ENCODE measurements at regions not wholly inside any gene's neighbourhood (a gene's known extent, or its start where the extent isn't known, plus 50 kb on each side); places are given as distances from the start of the nearest gene placed in this dataset.

DNA sequence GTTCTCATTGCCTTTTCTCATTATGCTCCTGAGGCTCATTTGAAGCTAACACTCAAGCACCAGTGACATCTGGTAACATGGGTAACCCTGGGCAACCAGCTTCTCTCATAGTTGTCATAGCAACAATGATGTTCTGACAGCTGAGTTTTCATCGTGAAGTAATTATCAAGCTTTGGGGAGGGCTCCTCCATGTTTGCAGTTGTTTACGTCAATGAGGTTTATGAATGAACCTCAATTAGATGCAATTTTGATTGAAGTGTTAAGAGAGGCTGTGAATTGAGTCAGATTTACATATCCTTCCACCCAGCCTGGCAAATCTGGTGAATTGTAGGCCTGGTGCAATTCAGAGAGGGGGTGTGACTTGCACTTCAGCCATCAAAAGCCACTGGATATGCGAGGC is 119.3 kb upstream of the CHD2 start:
- Histone ChIP-seq H3K9me3 (ENCODE audit: control insufficient read depth, insufficient read depth, low read length) (peaks cover 7% of the 10 kb centered on the region), H2BK5ac (ENCODE audit: low read depth, low read length, poor library complexity, severe bottlenecking) (no peak overlapping the region), H2AK5ac (ENCODE audit: low read depth, low read length) (no peak overlapping the region), H3K56ac (ENCODE audit: extremely low read depth, insufficient read depth, low read length) (no peak overlapping the region), H3K27ac (ENCODE audit: insufficient read depth, low read length) (no peak overlapping the region), H4K5ac (ENCODE audit: low read depth, low read length) (no peak overlapping the region), H2AFZ (replicated peaks; ENCODE audit: low read length, poor library complexity) (no peak overlapping the region), H2BK20ac (ENCODE audit: low read depth, low read length) (no peak overlapping the region), H3K4me2 (ENCODE audit: low read depth, low read length) (no peak overlapping the region), H4K8ac (ENCODE audit: low read depth in 2 of 2, low read length in 2 of 2) (no peak overlapping the region), H3K14ac (replicated peaks; ENCODE audit: low read depth, low read length) (no peak overlapping the region), H4K91ac (ENCODE audit: insufficient read depth, low read depth, low read length) (no peak overlapping the region), H2BK120ac (ENCODE audit: low read depth, low read length) (no peak overlapping the region), H3K9ac (ENCODE audit: low read depth, low read length) (no peak overlapping the region), H2BK15ac (ENCODE audit: low read depth, low read length) (no peak overlapping the region), H3K4me1 (ENCODE audit: control insufficient read depth, insufficient read depth, low read length) (no peaks in the 10 kb centered on the region), H3K9me1 (ENCODE audit: insufficient read depth, low read length) (no peaks in the 10 kb centered on the region), H3K79me1 (ENCODE audit: low read depth in 1 of 2, low read length in 2 of 2) (no peaks in the 10 kb centered on the region), H2AK9ac (replicated peaks; ENCODE audit: low read depth, low read length, poor library complexity) (no peak overlapping the region), H4K20me1 (ENCODE audit: insufficient read depth, low read length) (no peaks in the 10 kb centered on the region), H3K4ac (ENCODE audit: low read depth, low read length) (no peak overlapping the region), H3K36me3 (ENCODE audit: control insufficient read depth, insufficient read depth, low read length) (no peaks in the 10 kb centered on the region), H3K27me3 (ENCODE audit: control insufficient read depth, insufficient read depth, low read length) (no peaks in the 10 kb centered on the region), H3K18ac (ENCODE audit: low read depth, low read length) (no peak overlapping the region), H3K23ac (ENCODE audit: low read depth, low read length) (no peak overlapping the region), H3K4me3 (ENCODE audit: insufficient read depth, low read depth, low read length) (no peak overlapping the region)
- intact Hi-C loops (cut with micrococcal nuclease): no loop called here
- dilution Hi-C loops (cut with HindIII; ENCODE audit: low sequenced_read_pairs, unreplicated experiment): no loop called here
- TF ChIP-seq BHLHE40 (IDR thresholded peaks at IDR 0.05; ENCODE audit: low read depth, low read length) (no peak), POLR2A (IDR thresholded peaks at IDR 0.05; ENCODE audit: low read depth, low read length) (no peak), MAZ (IDR thresholded peaks at IDR 0.05; ENCODE audit: borderline replicate concordance, low read depth, low read length) (no peak), SMC3 (IDR thresholded peaks at IDR 0.05; ENCODE audit: low read depth, low read length) (no peak), MAFK (IDR thresholded peaks at IDR 0.05; ENCODE audit: low read depth, low read length) (no peak), FOS (IDR thresholded peaks at IDR 0.05; ENCODE audit: low read depth, low read length) (no peak), RFX5 (IDR thresholded peaks at IDR 0.05; ENCODE audit: low read depth, low read length) (no peak), NFE2L2 (IDR thresholded peaks at IDR 0.05; ENCODE audit: low read depth, low read length) (no peak), MXI1 (IDR thresholded peaks at IDR 0.05; ENCODE audit: borderline replicate concordance, low read depth, low read length) (no peak), CEBPB (IDR thresholded peaks at IDR 0.05; ENCODE audit: low read depth, low read length) (no peak)
- TF ChIP-seq, protein P1, sequence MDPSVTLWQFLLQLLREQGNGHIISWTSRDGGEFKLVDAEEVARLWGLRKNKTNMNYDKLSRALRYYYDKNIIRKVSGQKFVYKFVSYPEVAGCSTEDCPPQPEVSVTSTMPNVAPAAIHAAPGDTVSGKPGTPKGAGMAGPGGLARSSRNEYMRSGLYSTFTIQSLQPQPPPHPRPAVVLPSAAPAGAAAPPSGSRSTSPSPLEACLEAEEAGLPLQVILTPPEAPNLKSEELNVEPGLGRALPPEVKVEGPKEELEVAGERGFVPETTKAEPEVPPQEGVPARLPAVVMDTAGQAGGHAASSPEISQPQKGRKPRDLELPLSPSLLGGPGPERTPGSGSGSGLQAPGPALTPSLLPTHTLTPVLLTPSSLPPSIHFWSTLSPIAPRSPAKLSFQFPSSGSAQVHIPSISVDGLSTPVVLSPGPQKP (IDR thresholded peaks at IDR 0.05; ENCODE audit: borderline replicate concordance, low read depth, low read length): no peak
- TF ChIP-seq, protein P2, sequence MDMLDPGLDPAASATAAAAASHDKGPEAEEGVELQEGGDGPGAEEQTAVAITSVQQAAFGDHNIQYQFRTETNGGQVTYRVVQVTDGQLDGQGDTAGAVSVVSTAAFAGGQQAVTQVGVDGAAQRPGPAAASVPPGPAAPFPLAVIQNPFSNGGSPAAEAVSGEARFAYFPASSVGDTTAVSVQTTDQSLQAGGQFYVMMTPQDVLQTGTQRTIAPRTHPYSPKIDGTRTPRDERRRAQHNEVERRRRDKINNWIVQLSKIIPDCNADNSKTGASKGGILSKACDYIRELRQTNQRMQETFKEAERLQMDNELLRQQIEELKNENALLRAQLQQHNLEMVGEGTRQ (IDR thresholded peaks at IDR 0.05; ENCODE audit: low read depth, low read length): no peak
- TF ChIP-seq, protein P3, sequence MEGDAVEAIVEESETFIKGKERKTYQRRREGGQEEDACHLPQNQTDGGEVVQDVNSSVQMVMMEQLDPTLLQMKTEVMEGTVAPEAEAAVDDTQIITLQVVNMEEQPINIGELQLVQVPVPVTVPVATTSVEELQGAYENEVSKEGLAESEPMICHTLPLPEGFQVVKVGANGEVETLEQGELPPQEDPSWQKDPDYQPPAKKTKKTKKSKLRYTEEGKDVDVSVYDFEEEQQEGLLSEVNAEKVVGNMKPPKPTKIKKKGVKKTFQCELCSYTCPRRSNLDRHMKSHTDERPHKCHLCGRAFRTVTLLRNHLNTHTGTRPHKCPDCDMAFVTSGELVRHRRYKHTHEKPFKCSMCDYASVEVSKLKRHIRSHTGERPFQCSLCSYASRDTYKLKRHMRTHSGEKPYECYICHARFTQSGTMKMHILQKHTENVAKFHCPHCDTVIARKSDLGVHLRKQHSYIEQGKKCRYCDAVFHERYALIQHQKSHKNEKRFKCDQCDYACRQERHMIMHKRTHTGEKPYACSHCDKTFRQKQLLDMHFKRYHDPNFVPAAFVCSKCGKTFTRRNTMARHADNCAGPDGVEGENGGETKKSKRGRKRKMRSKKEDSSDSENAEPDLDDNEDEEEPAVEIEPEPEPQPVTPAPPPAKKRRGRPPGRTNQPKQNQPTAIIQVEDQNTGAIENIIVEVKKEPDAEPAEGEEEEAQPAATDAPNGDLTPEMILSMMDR (conservative IDR thresholded peaks at IDR 0.05; ENCODE audit: low read depth, low read length): no peak
- no CpG with 5 or more reads among the region's 3 CpGs for WGBS, 2 experiments (ENCODE audit: extremely low coverage in 2 of 2, insufficient read length in 1 of 2)
- BruUV-seq (replicated peaks): no TSS peak
- ATAC-seq (ENCODE audit: low read depth) (no peak), DNase-seq (no peak)
- ChIA-PET CTCF (interaction anchor here (0.6 kb wide), 1 partner anchor 37 kb away, joined by 4 read pairs; no protein-coding TSS in a partner anchor), POLR2A (ENCODE audit: unreplicated experiment) (no interaction called here)
- in situ Hi-C loops (cut with MboI; ENCODE audit: low sequenced_read_pairs): loop anchor here (25.0 kb wide), 1 partner anchor 1331 kb away; no protein-coding TSS in a partner anchor
